Skeletal muscle tissue (tissue), 3 donors: ENCODE measurements at regions not wholly inside any gene's neighbourhood (a gene's known extent, or its start where the extent isn't known, plus 50 kb on each side); places are given as distances from the start of the nearest gene placed in this dataset.
"Not testable (repeated sequence)": the region's sequence is repeated elsewhere in the genome, so short reads cannot be mapped to it uniquely, and the experiment has no call there.

Experiments
- H3K27ac ChIP-seq: one replicate; pipeline ENCODE4 v1.7.0; 2013; ENCODE audit warnings: mild to moderate bottlenecking, low read depth, low read length, inconsistent platforms
- H3K27me3 ChIP-seq, 3 donors: one replicate each; pipeline ENCODE4 v1.7.0; 2013; ENCODE audit warnings: low read length in 3 of 3; ENCODE audit not compliant: control insufficient read depth in 3 of 3, insufficient read depth in 3 of 3
- H3K36me3 ChIP-seq, 3 donors: one replicate each; pipeline ENCODE4 v1.7.0; 2013; ENCODE audit warnings: low read length in 3 of 3; ENCODE audit not compliant: control insufficient read depth in 3 of 3, insufficient read depth in 3 of 3
- H3K4me1 ChIP-seq, 3 donors: one replicate each; pipeline ENCODE4 v1.7.0; 2013; ENCODE audit warnings: low read length in 3 of 3, mild to moderate bottlenecking in 3 of 3; ENCODE audit not compliant: control insufficient read depth in 3 of 3, insufficient read depth in 3 of 3
- H3K4me3 ChIP-seq, 3 donors: one replicate each; pipeline ENCODE4 v1.7.0; 2013; ENCODE audit warnings: low read length in 3 of 3
- H3K9ac ChIP-seq, 3 donors: one replicate each; pipeline ENCODE4 v1.7.0; 2013; ENCODE audit warnings: low read length in 3 of 3, mild to moderate bottlenecking in 3 of 3, moderate library complexity in 2 of 3, low read depth in 1 of 3
- H3K9me3 ChIP-seq, 3 donors: one replicate each; pipeline ENCODE4 v1.7.0; 2013; ENCODE audit warnings: low read length in 3 of 3; ENCODE audit not compliant: control insufficient read depth in 3 of 3
- donor health status: Osteomylitis.

DNA sequence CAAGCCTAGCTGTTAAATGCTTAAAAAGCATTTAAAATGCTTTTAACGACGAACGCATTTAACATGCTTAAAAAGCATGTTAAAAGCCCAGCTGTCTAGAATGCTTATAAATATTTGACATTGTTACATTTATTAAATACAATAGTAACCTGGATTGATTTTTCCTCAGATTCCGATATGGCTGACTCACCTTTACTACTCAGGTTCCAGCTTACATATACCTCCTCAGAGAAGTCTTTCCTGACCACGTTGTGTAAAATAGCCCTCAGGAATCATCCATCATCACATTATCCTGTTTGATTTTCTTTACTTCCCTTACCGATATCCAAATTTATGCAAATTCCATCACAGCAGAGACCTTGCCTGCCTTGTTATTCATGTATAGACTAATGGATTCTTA, 51.4 kb downstream of the SLC41A2 start:
- Histone ChIP-seq H3K27ac (no peak overlapping the region), H3K4me1 (no peaks in the 10 kb centered on the region), H3K27me3 (no peaks in the 10 kb centered on the region), H3K9ac (no peak overlapping the region), H3K9me3 (no peaks in the 10 kb centered on the region), H3K4me3 (no peak overlapping the region), H3K36me3 (no peaks in the 10 kb centered on the region)

DNA sequence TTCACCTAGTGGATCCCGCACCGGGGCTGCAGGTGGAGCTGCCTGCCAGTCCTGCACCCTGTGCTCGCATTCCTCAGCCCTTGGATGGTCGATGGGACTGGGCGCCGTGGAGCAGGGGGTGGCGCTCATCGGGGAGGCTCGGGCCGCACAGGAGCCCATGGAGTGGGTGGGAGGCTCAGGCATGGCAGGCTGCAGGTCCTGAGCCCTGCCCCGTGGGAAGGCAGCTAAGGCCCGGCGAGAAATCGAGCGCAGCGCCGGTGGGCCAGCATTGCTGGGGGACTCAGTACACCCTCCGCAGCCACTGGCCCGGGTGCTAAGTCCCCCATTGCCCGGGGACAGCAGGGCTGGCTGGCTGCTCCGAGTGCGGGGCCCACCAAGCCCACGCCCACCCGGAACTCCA, 52.6 kb downstream of the SLC41A2 start:
- H3K9me3 ChIP-seq, H3K36me3 ChIP-seq, H3K9ac ChIP-seq, H3K27me3 ChIP-seq, H3K27ac ChIP-seq, H3K4me1 ChIP-seq, H3K4me3 ChIP-seq: not testable (repeated sequence)

DNA sequence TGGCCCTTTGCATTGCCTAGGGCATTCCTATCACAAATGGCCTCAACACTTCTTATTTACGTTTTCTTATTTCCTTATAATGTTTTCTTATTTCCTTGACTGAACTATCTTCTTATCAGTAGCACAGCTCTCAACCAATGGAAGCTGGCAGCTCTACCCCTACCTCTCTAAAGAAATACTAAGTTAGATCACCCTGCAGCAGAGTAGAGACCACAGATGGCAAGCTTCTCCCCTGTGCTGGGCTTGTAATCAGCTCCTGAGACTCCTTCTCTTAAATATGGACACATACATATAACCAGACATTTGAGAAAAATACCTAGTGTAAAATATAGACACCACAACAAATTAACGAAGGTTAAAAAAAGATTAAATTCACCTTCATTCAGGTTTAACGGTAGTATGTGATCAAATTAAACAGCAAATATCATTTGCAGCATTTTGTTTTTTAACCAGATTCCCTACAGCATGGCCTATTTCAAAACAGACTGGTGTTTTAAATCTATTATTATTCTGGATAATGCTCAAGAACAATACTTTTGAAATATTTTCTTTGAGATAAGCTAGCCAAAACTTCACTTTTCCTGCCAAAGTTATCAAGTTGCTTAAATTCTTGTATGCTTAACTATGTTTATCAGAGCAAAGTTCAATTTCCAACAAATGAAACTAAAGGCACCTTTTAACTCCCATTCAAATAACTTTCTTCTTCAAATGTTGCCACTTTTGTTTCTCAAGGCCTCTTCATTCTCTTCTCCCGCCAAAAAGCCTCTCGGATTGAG, 54.3 kb downstream of the SLC41A2 start:
- no peaks in the 10 kb centered on the region for H3K27me3 ChIP-seq
- no peak overlapping the region for H3K9ac ChIP-seq
- no peaks in the 10 kb centered on the region for H3K4me1 ChIP-seq
- H3K4me3 ChIP-seq, result no peak overlapping the region
- no peaks in the 10 kb centered on the region for H3K9me3 ChIP-seq
- no peaks in the 10 kb centered on the region for H3K36me3 ChIP-seq
- H3K27ac ChIP-seq, result no peak overlapping the region

DNA sequence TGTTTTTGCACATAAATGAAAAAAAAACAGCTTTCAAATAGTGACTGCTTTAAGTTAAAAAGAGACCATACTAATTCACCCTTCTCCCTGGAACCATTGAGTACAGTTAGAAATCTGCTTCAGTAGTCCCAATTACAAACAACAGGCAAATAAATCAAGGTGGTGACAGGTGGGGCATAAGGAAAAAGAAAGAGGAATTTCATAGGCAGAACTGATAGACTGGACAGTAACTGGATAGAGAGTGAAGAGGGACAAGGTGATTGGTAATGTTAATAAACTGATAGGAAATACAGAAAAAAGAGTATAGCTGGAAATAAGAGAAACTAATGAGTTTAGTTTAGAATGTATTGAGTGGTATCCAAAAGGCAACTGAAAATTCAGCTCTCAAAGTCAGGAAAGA, 56.0 kb downstream of the SLC41A2 start:
- no peak overlapping the region for H3K27ac ChIP-seq

DNA sequence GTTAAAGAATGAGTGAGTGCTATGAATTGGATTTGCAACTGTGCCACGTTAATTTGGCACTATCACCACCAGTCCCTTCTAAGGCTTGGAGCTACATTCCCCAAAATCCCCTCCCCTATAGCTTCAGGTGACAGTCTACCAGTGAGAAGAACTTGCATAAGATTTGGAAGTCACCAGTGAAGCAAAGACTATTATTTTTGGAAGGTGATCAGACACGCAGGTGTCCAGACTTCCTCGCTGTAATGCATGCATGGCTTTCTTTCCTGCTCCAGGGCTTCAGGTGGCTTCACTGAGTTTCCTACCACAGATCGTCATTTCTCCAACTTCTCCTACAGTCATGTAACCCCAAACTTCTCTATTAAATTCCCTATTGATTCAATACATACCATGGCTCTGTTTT, 61.4 kb downstream of the SLC41A2 start:
- no peak overlapping the region for H3K4me3 ChIP-seq

More for the DNA sequence above, 56.0 kb downstream of the SLC41A2 start:
- Histone ChIP-seq H3K9ac (no peak overlapping the region), H3K4me3 (no peak overlapping the region), H3K4me1 (no peaks in the 10 kb centered on the region), H3K9me3 (no peaks in the 10 kb centered on the region), H3K36me3 (no peaks in the 10 kb centered on the region), H3K27me3 (no peaks in the 10 kb centered on the region)

DNA sequence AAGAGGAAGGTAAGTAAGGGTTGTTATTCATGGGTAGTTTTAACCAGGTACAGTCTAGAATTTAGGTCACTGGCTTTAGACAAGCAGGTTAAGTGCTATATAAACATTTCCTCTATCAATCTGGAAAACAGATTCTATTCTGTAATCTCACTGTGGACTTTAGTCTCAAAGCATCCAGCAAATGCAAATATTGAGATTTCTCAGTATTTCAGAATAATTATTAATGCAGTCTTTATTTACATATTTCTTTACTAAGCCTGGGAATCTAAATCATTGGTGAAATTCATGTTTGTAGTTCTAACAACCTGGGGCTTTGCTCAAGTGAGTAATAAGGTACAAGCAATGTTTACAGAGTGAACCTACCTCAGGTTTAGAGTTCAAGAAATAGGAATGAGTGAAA, 61.9 kb downstream of the SLC41A2 start:
- Histone ChIP-seq H3K27me3 (no peaks in the 10 kb centered on the region), H3K4me1 (no peaks in the 10 kb centered on the region), H3K4me3 (no peak overlapping the region), H3K36me3 (no peaks in the 10 kb centered on the region), H3K27ac (no peak overlapping the region), H3K9ac (no peak overlapping the region), H3K9me3 (no peaks in the 10 kb centered on the region)

More for the DNA sequence above, 61.4 kb downstream of the SLC41A2 start:
- no peak overlapping the region for H3K27ac ChIP-seq
- no peaks in the 10 kb centered on the region for H3K27me3 ChIP-seq
- no peak overlapping the region for H3K9ac ChIP-seq
- no peaks in the 10 kb centered on the region for H3K9me3 ChIP-seq
- no peaks in the 10 kb centered on the region for H3K4me1 ChIP-seq
- H3K36me3 ChIP-seq, result no peaks in the 10 kb centered on the region

DNA sequence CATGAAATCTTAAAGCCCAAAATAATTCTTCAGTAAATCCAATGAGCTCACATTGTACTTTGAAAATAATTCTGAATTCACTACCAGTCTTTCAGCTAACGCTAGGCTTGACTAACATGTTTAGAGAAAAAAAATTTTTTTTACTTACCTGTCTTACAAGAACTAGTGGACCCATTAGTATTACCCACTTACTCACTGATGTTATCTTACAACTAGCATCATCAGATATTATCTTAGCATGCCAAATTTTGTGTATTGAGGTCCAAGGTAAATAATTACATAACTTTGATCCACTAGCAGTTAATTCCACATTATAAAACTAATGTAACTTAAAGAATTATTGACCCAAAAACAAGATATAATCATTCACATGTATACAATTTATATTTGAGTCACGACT, 62.7 kb downstream of the SLC41A2 start:
- Histone ChIP-seq H3K9me3 (no peaks in the 10 kb centered on the region), H3K4me1 (no peaks in the 10 kb centered on the region), H3K4me3 (no peak overlapping the region)

GRCh38 chr12:104890476-104891096, 67.5 kb downstream of the SLC41A2 start:
- H3K4me3 ChIP-seq, result no peak overlapping the region
- no peaks in the 10 kb centered on the region for H3K27me3 ChIP-seq
- no peaks in the 10 kb centered on the region for H3K36me3 ChIP-seq
- no peaks in the 10 kb centered on the region for H3K4me1 ChIP-seq
- H3K9me3 ChIP-seq, result no peaks in the 10 kb centered on the region
- H3K27ac ChIP-seq, result no peak overlapping the region
- no peak overlapping the region for H3K9ac ChIP-seq

More for the DNA sequence above, 62.7 kb downstream of the SLC41A2 start:
- Histone ChIP-seq H3K9ac (no peak overlapping the region), H3K27me3 (no peaks in the 10 kb centered on the region), H3K27ac (no peak overlapping the region), H3K36me3 (no peaks in the 10 kb centered on the region)

- Histone ChIP-seq H3K9me3 (no peaks in the 10 kb centered on the region), H3K4me1 (no peaks in the 10 kb centered on the region), H3K36me3 (no peaks in the 10 kb centered on the region), H3K27me3 (no peaks in the 10 kb centered on the region), H3K27ac (no peak overlapping the region), H3K4me3 (no peak overlapping the region), H3K9ac (no peak overlapping the region)
Observed at GRCh38 chr12:104889735-104890134, 68.4 kb downstream of the SLC41A2 start.

- no peaks in the 10 kb centered on the region for H3K27me3 ChIP-seq
- H3K9ac ChIP-seq, result no peak overlapping the region
- H3K27ac ChIP-seq, result no peak overlapping the region
- no peaks in the 10 kb centered on the region for H3K36me3 ChIP-seq
- H3K4me1 ChIP-seq, result no peaks in the 10 kb centered on the region
- no peak overlapping the region for H3K4me3 ChIP-seq
- no peaks in the 10 kb centered on the region for H3K9me3 ChIP-seq
Observed at GRCh38 chr12:104888892-104889291, 69.2 kb downstream of the SLC41A2 start.
